DMS153 (cell line): ENCODE measurements at regions not wholly inside any gene's neighbourhood (a gene's known extent, or its start where the extent isn't known, plus 50 kb on each side); places are given as distances from the start of the nearest gene placed in this dataset.
"Not testable (repeated sequence)": the region's sequence is repeated elsewhere in the genome, so short reads cannot be mapped to it uniquely, and the experiment has no call there.

Experiments used
- DNase-seq: peaks from one replicate; lab custom pipeline; 2025; lab: John Stamatoyannopoulos, UW

- no peak for DNase-seq
Measured at GRCh38 chr1:148315071-148315811, 163.2 kb upstream of the NBPF11 start.

GRCh38 chr1:148310807-148311206, 158.7 kb upstream of the NBPF11 start:
- no peak for DNase-seq

GRCh38 chr1:148309940-148310500, 157.9 kb upstream of the NBPF11 start:
- no peak for DNase-seq

- DNase-seq: no peak
Measured at GRCh38 chr1:148308832-148309458, 156.9 kb upstream of the NBPF11 start.

- DNase-seq: no peak
Measured at GRCh38 chr1:148307583-148308185, 155.6 kb upstream of the NBPF11 start.

- DNase-seq: not testable (repeated sequence)
Measured at GRCh38 chr1:148304935-148305334, 152.9 kb upstream of the NBPF11 start.

- not testable (repeated sequence) for DNase-seq
Measured at GRCh38 chr1:148302586-148303364, 150.7 kb upstream of the NBPF11 start.

GRCh38 chr1:148297852-148298251, 145.8 kb upstream of the NBPF11 start:
- DNase-seq: not testable (repeated sequence)

GRCh38 chr1:148296511-148296910, 144.4 kb upstream of the NBPF11 start:
- no peak for DNase-seq

- no peak for DNase-seq
Measured at GRCh38 chr1:148294116-148294807, 142.2 kb upstream of the NBPF11 start.

GRCh38 chr1:148293651-148294050, 141.6 kb upstream of the NBPF11 start:
- no peak for DNase-seq

- no peak for DNase-seq
Measured at GRCh38 chr1:148292915-148293314, 140.8 kb upstream of the NBPF11 start.

- DNase-seq: no peak
Measured at GRCh38 chr1:148290881-148291280, 138.8 kb upstream of the NBPF11 start.

GRCh38 chr1:148289647-148290046, 137.6 kb upstream of the NBPF11 start:
- no peak for DNase-seq

- DNase-seq: not testable (repeated sequence)
Measured at GRCh38 chr1:148285946-148286345, 133.9 kb upstream of the NBPF11 start.

- not testable (repeated sequence) for DNase-seq
Measured at GRCh38 chr1:148280831-148281572, 128.9 kb upstream of the NBPF11 start.

GRCh38 chr1:148279002-148279542, 127.0 kb upstream of the NBPF11 start:
- DNase-seq: not testable (repeated sequence)

GRCh38 chr1:148277865-148278279, 125.8 kb upstream of the NBPF11 start:
- DNase-seq: not testable (repeated sequence)

GRCh38 chr1:148267066-148267465, 115.0 kb upstream of the NBPF11 start:
- DNase-seq: not testable (repeated sequence)
